ENCODE measurements at regions not wholly inside any gene's neighbourhood (a gene's known extent, or its start where the extent isn't known, plus 50 kb on each side); places are given as distances from the start of the nearest gene placed in this dataset.

DNA sequence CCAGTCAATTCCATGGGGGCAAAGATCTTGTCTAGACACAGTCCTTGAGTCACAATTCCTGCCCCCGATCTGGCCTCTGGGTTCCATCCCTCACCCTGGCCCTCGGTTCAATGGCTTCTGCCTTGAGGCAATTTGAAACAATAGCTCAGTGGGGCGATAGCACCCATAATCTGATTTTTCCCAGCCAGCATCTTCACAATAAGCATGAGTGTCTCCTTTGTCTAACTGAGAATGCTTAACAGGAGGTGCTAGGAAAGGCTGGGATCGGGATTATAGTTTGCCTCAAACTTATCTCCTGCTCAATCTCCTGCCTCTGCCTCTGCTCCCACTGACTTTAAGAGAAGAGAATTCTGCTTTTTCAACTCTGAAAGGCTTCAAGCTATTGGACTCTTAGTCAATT, 293.9 kb upstream of the PROX1 start:
- TF ChIP-seq SMAD3 (CRISPR knock-in tag; IDR thresholded peaks at IDR 0.05; ENCODE audit: borderline replicate concordance) (no peak), CREB1 (CRISPR knock-in tag; IDR thresholded peaks at IDR 0.05) (no peak), ZNF416 (CRISPR knock-in tag; IDR thresholded peaks at IDR 0.05) (no peak), ELF4 (CRISPR knock-in tag; IDR thresholded peaks at IDR 0.05; ENCODE audit: low read depth) (no peak)
- TF ChIP-seq, protein P1, sequence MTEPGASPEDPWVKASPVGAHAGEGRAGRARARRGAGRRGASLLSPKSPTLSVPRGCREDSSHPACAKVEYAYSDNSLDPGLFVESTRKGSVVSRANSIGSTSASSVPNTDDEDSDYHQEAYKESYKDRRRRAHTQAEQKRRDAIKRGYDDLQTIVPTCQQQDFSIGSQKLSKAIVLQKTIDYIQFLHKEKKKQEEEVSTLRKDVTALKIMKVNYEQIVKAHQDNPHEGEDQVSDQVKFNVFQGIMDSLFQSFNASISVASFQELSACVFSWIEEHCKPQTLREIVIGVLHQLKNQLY (CRISPR knock-in tag; IDR thresholded peaks at IDR 0.05), result no peak
- TF ChIP-seq, protein P2, sequence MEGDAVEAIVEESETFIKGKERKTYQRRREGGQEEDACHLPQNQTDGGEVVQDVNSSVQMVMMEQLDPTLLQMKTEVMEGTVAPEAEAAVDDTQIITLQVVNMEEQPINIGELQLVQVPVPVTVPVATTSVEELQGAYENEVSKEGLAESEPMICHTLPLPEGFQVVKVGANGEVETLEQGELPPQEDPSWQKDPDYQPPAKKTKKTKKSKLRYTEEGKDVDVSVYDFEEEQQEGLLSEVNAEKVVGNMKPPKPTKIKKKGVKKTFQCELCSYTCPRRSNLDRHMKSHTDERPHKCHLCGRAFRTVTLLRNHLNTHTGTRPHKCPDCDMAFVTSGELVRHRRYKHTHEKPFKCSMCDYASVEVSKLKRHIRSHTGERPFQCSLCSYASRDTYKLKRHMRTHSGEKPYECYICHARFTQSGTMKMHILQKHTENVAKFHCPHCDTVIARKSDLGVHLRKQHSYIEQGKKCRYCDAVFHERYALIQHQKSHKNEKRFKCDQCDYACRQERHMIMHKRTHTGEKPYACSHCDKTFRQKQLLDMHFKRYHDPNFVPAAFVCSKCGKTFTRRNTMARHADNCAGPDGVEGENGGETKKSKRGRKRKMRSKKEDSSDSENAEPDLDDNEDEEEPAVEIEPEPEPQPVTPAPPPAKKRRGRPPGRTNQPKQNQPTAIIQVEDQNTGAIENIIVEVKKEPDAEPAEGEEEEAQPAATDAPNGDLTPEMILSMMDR (IDR thresholded peaks at IDR 0.05), result no peak
- TF ChIP-seq, protein P3, sequence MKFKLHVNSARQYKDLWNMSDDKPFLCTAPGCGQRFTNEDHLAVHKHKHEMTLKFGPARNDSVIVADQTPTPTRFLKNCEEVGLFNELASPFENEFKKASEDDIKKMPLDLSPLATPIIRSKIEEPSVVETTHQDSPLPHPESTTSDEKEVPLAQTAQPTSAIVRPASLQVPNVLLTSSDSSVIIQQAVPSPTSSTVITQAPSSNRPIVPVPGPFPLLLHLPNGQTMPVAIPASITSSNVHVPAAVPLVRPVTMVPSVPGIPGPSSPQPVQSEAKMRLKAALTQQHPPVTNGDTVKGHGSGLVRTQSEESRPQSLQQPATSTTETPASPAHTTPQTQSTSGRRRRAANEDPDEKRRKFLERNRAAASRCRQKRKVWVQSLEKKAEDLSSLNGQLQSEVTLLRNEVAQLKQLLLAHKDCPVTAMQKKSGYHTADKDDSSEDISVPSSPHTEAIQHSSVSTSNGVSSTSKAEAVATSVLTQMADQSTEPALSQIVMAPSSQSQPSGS (CRISPR knock-in tag; IDR thresholded peaks at IDR 0.05; ENCODE audit: borderline replicate concordance, low read depth), result no peak
- TF ChIP-seq, protein P4, sequence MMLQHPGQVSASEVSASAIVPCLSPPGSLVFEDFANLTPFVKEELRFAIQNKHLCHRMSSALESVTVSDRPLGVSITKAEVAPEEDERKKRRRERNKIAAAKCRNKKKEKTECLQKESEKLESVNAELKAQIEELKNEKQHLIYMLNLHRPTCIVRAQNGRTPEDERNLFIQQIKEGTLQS (CRISPR knock-in tag; conservative IDR thresholded peaks at IDR 0.05), result no peak
- TF ChIP-seq, protein P5, sequence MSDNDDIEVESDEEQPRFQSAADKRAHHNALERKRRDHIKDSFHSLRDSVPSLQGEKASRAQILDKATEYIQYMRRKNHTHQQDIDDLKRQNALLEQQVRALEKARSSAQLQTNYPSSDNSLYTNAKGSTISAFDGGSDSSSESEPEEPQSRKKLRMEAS (CRISPR knock-in tag; IDR thresholded peaks at IDR 0.05), result no peak
